ENCODE measurements at regions not wholly inside any gene's neighbourhood (a gene's known extent, or its start where the extent isn't known, plus 50 kb on each side); places are given as distances from the start of the nearest gene placed in this dataset.
"Not testable (repeated sequence)": the region's sequence is repeated elsewhere in the genome, so short reads cannot be mapped to it uniquely, and the experiment has no call there.

GRCh38 chr16:34807844-34808243 is 1348.4 kb downstream of the TP53TG3F start:
- TF ChIP-seq, protein P1, sequence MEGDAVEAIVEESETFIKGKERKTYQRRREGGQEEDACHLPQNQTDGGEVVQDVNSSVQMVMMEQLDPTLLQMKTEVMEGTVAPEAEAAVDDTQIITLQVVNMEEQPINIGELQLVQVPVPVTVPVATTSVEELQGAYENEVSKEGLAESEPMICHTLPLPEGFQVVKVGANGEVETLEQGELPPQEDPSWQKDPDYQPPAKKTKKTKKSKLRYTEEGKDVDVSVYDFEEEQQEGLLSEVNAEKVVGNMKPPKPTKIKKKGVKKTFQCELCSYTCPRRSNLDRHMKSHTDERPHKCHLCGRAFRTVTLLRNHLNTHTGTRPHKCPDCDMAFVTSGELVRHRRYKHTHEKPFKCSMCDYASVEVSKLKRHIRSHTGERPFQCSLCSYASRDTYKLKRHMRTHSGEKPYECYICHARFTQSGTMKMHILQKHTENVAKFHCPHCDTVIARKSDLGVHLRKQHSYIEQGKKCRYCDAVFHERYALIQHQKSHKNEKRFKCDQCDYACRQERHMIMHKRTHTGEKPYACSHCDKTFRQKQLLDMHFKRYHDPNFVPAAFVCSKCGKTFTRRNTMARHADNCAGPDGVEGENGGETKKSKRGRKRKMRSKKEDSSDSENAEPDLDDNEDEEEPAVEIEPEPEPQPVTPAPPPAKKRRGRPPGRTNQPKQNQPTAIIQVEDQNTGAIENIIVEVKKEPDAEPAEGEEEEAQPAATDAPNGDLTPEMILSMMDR (IDR thresholded peaks at IDR 0.05 in 8 of 11, conservative IDR thresholded peaks at IDR 0.05 in 3 of 11), result not testable (repeated sequence)
- TF ChIP-seq POLR2A (IDR thresholded peaks at IDR 0.05), result not testable (repeated sequence)

Data from spleen (tissue), 7 donors.